SU-DHL-6 (cell line): ENCODE measurements at regions not wholly inside any gene's neighbourhood (a gene's known extent, or its start where the extent isn't known, plus 50 kb on each side); places are given as distances from the start of the nearest gene placed in this dataset.

Source experiments
- H2AFZ ChIP-seq: fragments of 200-600 bp; sonication (generic); 2 replicates; pipeline ENCODE4 v1.6.1; 2014; ENCODE audit warnings: low read depth, mild to moderate bottlenecking, moderate library complexity, mixed read lengths, antibody characterized with exemption, low read length; ENCODE audit not compliant: severe bottlenecking
- H3F3A ChIP-seq: fragments of 200-600 bp; shearing (Covaris generic); 2 replicates; pipeline ENCODE4 v1.6.0; 2016; ENCODE audit warnings: antibody characterized with exemption, mild to moderate bottlenecking; ENCODE audit not compliant: insufficient read depth
- H3K27ac ChIP-seq: fragments of 200-600 bp; sonication (generic); 2 replicates; pipeline ENCODE4 v1.5.1; 2016; ENCODE audit warnings: low read depth, mild to moderate bottlenecking, low read length, moderate library complexity, mixed read lengths
- H3K27me3 ChIP-seq: fragments of 200-600 bp; sonication (generic), shearing (Covaris generic); 2 replicates; pipeline ENCODE4 v1.6.0; 2014; ENCODE audit warnings: mild to moderate bottlenecking, low read length
- H3K36me3 ChIP-seq: fragments of 200-600 bp; sonication (generic); 2 replicates; pipeline ENCODE4 v1.6.1; 2014; ENCODE audit warnings: mild to moderate bottlenecking, low read length, mixed read lengths
- H3K4me2 ChIP-seq: fragments of 300-600, 200-600 bp; shearing (Covaris generic), sonication (generic); 2 replicates; pipeline ENCODE4 v1.6.0; 2014; ENCODE audit warnings: low read length, low read depth, mild to moderate bottlenecking; ENCODE audit not compliant: poor library complexity, severe bottlenecking
- H3K4me3 ChIP-seq: fragments of 200-600 bp; sonication (generic); 2 replicates; pipeline ENCODE4 v1.5.1; 2014; ENCODE audit warnings: antibody characterized with exemption, low read length, mild to moderate bottlenecking, mixed read lengths; ENCODE audit not compliant: insufficient read depth, poor library complexity, severe bottlenecking
- H3K79me2 ChIP-seq: fragments of 200-600 bp; sonication (generic); 2 replicates; pipeline ENCODE4 v1.6.1; 2014; ENCODE audit warnings: mild to moderate bottlenecking, low read length, moderate library complexity; ENCODE audit not compliant: insufficient read depth
- H3K9ac ChIP-seq: fragments of 200-600 bp; sonication (generic); 2 replicates; pipeline ENCODE4 v1.7.0; 2014; ENCODE audit warnings: mild to moderate bottlenecking, low read length
- H3K9me2 ChIP-seq: fragments of 200-600 bp; sonication (generic); replicated peaks from 2 replicates; pipeline ENCODE4 v1.6.1; 2014; ENCODE audit warnings: low read length; ENCODE audit not compliant: insufficient read depth
- H3K9me3 ChIP-seq: fragments of 200-600 bp; sonication (generic); 2 replicates; pipeline ENCODE4 v1.6.1; 2014; ENCODE audit warnings: low read length, mixed read lengths; ENCODE audit not compliant: insufficient read depth
- H4K20me1 ChIP-seq: fragments of 200-600 bp; sonication (generic); 2 replicates; pipeline ENCODE4 v1.6.1; 2014; ENCODE audit warnings: low read depth, mild to moderate bottlenecking, antibody characterized with exemption, low read length, moderate library complexity, mixed read lengths
- EZH2phosphoT487 ChIP-seq: fragments of 200-600 bp; sonication (generic), shearing (Covaris generic); conservative IDR thresholded peaks from 2 replicates; pipeline ENCODE4 v1.6.1; 2018; ENCODE audit warnings: mild to moderate bottlenecking, antibody characterized with exemption, low read length, moderate library complexity, mixed read lengths
- TF ChIP-seq, protein P1 (sequence below): fragments of 200-600 bp; sonication (generic); IDR thresholded peaks from one replicate; pipeline ENCODE4 v1.5.1; 2017; ENCODE audit warnings: antibody characterized with exemption, mild to moderate bottlenecking, low read length, moderate library complexity; ENCODE audit not compliant: insufficient read depth, poor library complexity, severe bottlenecking

DNA sequence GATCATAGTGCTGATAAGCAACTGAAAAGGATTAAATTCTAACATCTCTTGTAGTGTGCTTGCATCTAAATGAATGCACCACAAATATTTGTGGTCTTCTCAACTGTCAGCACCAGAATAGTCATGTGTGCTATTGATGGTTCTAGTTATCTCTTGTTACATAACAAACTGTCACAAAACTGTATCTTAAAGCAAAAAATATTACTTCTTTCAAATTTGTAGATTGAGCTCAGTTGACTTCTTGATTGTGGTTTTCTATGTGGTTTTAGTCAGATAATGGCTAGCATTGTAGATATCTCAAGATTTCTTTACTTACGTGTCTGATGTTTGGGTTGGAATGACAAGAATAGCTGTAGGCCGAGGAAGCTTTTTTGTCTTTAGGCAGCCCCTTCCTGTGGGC lies 431.3 kb downstream of the SLITRK6 start:
- Histone ChIP-seq H3K36me3 (no peaks in the 10 kb centered on the region), H3K9ac (no peak overlapping the region), H3K27ac (no peak overlapping the region), H3K4me3 (no peak overlapping the region), H3K27me3 (no peaks in the 10 kb centered on the region), H3K9me2 (no peaks in the 10 kb centered on the region), H3F3A (no peaks in the 10 kb centered on the region), H2AFZ (no peak overlapping the region), H3K9me3 (no peaks in the 10 kb centered on the region), H4K20me1 (no peaks in the 10 kb centered on the region), H3K4me2 (no peak overlapping the region), H3K79me2 (no peaks in the 10 kb centered on the region)
- TF ChIP-seq EZH2phosphoT487 = no peak
- TF ChIP-seq, protein P1, sequence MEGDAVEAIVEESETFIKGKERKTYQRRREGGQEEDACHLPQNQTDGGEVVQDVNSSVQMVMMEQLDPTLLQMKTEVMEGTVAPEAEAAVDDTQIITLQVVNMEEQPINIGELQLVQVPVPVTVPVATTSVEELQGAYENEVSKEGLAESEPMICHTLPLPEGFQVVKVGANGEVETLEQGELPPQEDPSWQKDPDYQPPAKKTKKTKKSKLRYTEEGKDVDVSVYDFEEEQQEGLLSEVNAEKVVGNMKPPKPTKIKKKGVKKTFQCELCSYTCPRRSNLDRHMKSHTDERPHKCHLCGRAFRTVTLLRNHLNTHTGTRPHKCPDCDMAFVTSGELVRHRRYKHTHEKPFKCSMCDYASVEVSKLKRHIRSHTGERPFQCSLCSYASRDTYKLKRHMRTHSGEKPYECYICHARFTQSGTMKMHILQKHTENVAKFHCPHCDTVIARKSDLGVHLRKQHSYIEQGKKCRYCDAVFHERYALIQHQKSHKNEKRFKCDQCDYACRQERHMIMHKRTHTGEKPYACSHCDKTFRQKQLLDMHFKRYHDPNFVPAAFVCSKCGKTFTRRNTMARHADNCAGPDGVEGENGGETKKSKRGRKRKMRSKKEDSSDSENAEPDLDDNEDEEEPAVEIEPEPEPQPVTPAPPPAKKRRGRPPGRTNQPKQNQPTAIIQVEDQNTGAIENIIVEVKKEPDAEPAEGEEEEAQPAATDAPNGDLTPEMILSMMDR = no peak

DNA sequence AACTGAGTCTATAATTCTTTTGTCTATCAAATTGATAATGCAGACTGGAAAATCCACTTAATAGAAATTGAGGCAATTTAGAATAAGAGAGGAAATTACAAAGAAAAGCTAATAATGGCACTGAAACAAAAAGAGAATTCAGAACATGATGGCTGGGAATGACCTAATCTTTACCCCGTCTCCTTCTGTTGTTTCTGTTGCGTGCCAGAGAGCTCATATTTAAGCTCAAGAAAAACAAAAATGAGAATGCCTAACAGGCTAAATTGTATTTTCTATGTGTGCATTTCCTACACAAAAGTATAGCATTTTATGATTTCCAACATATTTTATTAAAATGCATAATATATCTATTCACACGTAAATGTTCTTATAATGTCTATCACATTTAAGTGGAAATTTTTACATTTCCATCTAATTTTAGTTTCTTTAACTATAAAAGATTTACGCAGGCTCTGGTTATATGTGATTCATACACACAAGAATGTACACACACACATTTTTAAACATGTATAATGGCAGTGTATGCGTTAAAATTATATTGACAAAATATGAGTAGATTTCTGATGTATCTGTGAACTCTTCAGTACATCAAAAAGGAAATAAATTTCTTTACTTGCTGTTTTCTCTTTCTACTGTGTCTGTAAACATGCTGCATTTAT lies 432.3 kb downstream of the SLITRK6 start:
- H3K4me2 ChIP-seq = no peak overlapping the region
- no peak overlapping the region for H3K4me3 ChIP-seq
- no peaks in the 10 kb centered on the region for H3K36me3 ChIP-seq
- H4K20me1 ChIP-seq = no peaks in the 10 kb centered on the region
- no peaks in the 10 kb centered on the region for H3K9me3 ChIP-seq
- no peaks in the 10 kb centered on the region for H3F3A ChIP-seq
- H3K79me2 ChIP-seq = no peaks in the 10 kb centered on the region
- no peak overlapping the region for H3K9ac ChIP-seq
- H2AFZ ChIP-seq = no peak overlapping the region
- no peak overlapping the region for H3K27ac ChIP-seq
- TF ChIP-seq, protein P1 = no peak
- no peak for TF ChIP-seq EZH2phosphoT487
- H3K27me3 ChIP-seq = no peaks in the 10 kb centered on the region
- no peaks in the 10 kb centered on the region for H3K9me2 ChIP-seq

DNA sequence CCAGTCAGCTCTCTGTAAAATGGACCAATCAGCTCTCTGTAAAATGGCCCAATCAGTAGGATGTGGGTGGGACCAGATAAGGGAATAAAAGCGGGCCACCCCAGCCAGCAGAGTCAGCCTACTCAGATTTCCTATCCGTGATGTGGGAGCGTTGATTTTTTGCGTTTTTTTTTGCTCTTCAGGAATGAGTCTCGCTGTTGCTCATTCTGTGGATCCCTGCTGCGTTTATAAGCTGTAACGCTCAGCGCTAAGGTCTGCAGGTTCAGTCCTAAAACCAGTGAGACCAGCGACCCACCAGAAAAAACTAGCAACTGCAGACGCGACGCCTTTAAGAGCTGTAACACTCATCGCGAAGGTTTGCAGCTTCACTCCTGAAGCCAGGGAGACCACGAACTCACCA lies 435.7 kb downstream of the SLITRK6 start:
- H3K27me3 ChIP-seq = no peaks in the 10 kb centered on the region
- H3K4me3 ChIP-seq = no peak overlapping the region
- H3K9me2 ChIP-seq = no peaks in the 10 kb centered on the region
- no peak overlapping the region for H3K27ac ChIP-seq
- H3K79me2 ChIP-seq = no peaks in the 10 kb centered on the region
- H3F3A ChIP-seq = no peaks in the 10 kb centered on the region
- H3K4me2 ChIP-seq = no peak overlapping the region
- no peak overlapping the region for H3K9ac ChIP-seq
- no peak for TF ChIP-seq EZH2phosphoT487
- TF ChIP-seq, protein P1 = no peak
- no peaks in the 10 kb centered on the region for H3K36me3 ChIP-seq
- H2AFZ ChIP-seq = no peak overlapping the region
- no peaks in the 10 kb centered on the region for H4K20me1 ChIP-seq
- H3K9me3 ChIP-seq = no peaks in the 10 kb centered on the region
